NB4 (cell line): ENCODE measurements at regions not wholly inside any gene's neighbourhood (a gene's known extent, or its start where the extent isn't known, plus 50 kb on each side); places are given as distances from the start of the nearest gene placed in this dataset.

ENCODE experiments used
- CTCF ChIP-seq: IDR thresholded peaks from one replicate; pipeline ENCODE4 v1.5.1; 2012; ENCODE audit warnings: low read depth, low read length
- MAX ChIP-seq: IDR thresholded peaks from 2 replicates; pipeline ENCODE4 v1.6.1; 2011; ENCODE audit warnings: low read depth, low read length
- MYC ChIP-seq: IDR thresholded peaks from 2 replicates; pipeline ENCODE4 v1.6.1; 2011; ENCODE audit warnings: low read depth, low read length
- POLR2A ChIP-seq: IDR thresholded peaks from 2 replicates; pipeline ENCODE4 v1.6.1; 2011; ENCODE audit warnings: mild to moderate bottlenecking; ENCODE audit not compliant: insufficient read length; ENCODE audit errors: extremely low read depth

- TF ChIP-seq CTCF (no peak), POLR2A (no peak), MAX (no peak), MYC (no peak)
Observed at GRCh38 chrX:40240844-40241243, 143.1 kb upstream of the BCOR start.
